HG02970 (cell line): ENCODE measurements at regions not wholly inside any gene's neighbourhood (a gene's known extent, or its start where the extent isn't known, plus 50 kb on each side); places are given as distances from the start of the nearest gene placed in this dataset.
A peak's percentile ranks its signal among the peaks of the same experiment; 100 is the strongest.
"Not testable (repeated sequence)": the region's sequence is repeated elsewhere in the genome, so short reads cannot be mapped to it uniquely, and the experiment has no call there.

Source experiments
- ATAC-seq: cut with Tn5 transposase; IDR thresholded peaks from one replicate; pipeline ENCODE4 v1.9.1; 2021; ENCODE audit warnings: mild to moderate bottlenecking, moderate library complexity, moderate number of reproducible peaks; ENCODE audit not compliant: unreplicated experiment, low FRiP score

DNA sequence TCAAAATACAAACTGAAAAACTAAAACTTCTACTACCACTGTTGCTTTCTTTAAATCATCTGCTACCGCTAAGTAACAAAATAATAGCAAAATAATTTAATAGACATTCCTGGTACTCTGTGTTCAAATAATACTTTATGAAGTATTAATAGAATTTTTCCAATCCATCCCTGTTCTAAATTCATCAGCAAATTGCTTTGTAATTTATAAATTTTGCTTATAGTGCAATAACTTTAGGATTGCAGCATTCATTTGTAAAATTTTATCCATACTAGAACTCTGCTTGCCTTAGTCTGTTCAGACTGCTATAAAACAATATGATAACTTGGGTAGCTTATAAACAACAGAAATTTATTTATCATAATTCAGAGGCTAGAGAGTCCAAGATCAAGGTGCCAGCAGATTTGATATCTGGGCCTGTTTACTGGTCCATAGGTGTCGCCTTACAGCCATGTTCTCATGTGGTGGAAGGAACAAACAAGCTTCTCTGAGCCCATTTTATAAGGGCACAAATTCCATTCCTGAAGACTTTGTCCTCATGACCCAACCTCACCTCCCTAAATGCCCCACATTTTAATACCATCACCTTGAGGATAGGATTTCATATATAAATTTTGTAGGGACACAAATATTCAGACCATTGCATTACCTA is 415.1 kb upstream of the MAP2 start:
- no peak for ATAC-seq

DNA sequence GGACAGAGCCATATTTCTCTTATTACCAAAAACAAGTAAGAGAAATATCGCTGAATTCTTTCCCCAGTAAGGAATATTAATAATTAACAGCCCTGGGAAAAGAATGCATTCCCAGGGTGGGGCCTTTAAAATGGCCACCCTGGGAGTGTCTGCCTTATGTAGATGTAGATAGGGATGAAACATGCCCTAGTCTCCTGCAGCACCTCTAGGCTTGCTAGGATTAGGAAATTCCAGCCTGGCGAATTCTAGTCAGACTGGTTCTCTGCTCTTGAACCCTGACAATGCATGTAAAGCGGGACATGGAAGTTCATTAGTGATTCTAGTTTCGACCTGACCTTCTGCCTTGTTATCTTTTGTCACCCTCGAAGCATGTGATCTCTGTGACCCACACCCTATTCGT is 405.2 kb upstream of the MAP2 start:
- ATAC-seq, result not testable (repeated sequence)

DNA sequence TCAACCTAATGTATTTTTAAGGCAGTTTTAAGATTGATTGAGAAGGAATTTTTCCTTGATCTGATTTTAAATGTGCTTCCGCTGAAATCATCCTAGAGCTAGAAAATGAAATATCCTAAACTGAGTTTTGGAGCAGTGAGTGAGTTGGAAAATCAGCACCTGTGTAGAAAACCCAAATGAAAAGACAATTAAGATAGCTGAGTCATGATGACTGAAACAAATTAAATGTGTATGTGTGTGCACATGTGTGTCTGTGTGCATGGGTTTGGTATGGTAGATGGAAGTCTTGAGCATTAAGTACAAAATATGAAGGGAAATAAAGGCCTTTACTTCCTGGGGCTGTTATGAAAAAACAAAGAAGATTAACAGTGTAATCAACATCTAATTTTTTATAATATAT is 394.6 kb upstream of the MAP2 start:
- no peak for ATAC-seq

DNA sequence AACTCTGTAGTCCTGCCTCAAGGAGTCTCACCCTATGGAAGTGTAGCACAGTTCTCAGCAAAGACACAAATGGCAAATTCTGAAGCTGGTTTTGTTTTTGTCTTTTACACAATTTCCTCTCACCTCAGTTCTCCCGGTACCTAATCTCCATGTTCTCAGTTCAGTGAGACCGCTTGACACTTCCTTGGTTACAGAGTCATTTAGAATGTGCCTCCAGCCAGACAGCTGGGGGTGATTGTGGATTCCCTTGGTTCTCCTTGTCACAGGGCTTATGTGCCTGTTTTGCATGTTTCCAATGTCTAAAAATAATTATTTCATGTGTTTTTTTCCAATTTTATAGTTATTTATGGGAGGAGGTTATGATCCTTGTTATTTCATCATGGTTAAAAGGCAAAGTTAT is 379.5 kb upstream of the MAP2 start:
- no peak for ATAC-seq

DNA sequence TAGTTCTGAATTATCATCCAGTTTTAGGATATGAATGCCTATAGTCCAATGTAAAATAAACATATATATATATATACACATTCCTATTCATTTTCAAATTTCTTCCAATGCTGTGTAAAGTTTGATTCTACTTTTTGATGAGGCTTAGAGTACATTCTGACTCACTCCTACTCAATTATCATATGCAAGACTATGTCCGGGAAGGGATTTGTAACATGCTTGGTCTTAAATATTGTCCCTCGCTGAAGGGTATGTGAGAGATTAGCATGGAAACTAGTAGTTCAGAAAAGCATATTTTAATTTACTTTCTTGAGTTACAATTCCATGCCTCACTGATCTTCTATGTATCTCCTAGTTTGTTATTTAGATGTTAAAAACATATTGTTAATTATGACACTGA is 377.7 kb upstream of the MAP2 start:
- ATAC-seq, result no peak

DNA sequence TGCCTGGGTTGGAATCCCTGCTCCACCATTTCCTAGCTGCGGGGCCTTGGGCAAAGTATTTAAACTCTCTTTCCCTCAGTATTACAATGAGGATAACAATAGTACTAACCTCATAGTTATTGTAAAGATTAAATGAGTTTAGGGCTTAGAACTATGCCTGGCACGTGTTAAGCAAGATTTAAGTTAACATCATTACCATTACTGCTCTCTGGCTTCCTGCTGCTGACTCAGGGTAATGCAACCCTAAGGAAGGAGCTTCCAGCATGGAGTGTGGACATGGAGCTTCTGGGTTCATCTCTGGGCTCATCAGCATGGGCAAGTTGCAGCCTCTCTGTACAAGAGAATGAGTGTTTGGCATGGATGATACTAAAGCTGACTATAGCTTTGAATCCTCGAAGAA is 374.2 kb upstream of the MAP2 start:
- no peak for ATAC-seq

DNA sequence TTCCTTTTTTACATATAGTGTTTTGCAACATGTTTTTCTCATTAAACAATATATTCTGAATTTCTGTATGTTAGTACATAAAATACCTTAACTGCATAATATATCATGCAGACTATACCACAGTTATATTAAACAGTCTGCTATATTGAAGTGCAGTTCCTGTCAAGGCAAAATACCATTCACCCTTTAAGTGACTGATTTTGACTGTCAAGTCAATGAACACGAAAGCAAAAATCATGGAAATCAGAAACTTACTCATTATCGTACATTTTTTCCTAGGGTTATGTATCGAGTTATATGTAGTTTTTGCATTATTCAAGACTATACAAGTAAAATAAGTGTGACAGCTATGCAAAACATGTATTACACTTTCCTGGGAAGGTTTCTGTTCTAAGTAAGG is 361.6 kb upstream of the MAP2 start:
- no peak for ATAC-seq

DNA sequence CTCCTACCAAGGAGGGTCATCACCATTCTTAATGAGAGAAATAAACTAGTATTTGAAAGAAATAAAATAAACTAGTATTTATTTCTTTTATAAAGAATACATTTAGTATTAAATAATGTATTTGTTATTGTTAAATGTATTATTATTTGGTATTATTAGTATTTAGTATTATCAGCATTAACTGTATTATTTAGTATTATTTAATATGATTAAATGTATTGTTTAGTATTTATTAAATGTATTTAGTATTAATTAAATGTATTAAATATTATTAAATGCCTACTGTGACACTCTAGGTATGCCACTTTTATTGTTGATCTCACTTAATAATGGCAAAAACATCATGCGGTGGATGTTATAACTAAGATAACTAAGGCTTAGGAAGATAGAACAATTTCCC is 353.6 kb upstream of the MAP2 start:
- no peak for ATAC-seq

DNA sequence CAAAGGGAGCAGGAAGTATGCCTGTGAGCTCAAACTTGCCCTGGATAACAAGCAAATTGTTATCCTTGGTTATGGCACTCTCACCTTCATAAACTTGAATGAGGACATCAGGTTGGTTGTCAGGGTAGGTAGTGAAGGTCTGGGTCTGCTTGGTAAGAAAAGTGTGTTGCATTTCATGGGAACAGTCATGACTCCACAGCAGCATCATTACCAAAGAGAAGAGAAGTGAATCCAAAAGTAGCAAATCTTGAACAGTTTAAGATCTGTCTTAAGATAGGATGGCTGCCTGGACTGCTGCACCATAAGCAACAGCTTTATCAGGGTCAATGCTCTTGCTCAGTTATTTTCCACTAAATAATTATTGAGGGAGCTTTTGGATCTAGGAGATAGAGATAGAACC is 350.7 kb upstream of the MAP2 start:
- ATAC-seq, result no peak

DNA sequence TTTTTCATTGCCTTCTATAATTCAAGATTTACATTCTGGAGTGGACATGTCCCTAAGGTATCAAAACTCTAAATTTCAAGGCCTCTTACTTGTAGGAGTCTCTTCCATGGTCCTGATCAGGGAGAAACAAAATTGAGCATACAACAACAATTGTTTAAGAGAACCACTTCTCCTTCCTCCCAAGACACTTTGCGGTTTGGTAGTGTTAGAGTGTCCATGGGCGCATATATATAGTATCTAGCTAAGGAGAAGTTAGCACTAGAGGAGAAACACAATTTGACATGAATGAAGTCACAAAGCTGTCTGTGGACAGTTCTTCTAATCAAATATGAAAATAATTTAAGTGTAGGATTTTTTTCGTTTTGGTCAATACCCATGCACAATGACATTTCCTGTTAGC is 349.1 kb upstream of the MAP2 start:
- ATAC-seq, result no peak

DNA sequence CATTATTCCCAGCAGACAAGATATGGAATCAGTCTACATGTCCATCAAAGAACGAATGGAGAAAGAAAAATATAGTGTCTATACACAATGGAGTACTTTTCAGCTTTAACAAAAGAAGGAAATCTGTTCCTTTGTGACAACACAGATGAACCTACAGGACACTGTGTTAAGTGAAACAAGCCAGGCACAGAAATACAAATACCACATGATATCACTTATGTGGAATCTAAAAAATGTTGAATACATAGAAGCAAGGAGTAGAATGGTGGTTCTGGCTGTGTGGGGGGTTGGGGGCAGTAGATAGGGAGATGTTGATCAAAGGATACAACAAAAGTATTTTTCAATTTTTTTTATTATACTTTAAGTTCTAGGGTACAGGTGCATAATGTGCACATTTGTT is 347.7 kb upstream of the MAP2 start:
- no peak for ATAC-seq

DNA sequence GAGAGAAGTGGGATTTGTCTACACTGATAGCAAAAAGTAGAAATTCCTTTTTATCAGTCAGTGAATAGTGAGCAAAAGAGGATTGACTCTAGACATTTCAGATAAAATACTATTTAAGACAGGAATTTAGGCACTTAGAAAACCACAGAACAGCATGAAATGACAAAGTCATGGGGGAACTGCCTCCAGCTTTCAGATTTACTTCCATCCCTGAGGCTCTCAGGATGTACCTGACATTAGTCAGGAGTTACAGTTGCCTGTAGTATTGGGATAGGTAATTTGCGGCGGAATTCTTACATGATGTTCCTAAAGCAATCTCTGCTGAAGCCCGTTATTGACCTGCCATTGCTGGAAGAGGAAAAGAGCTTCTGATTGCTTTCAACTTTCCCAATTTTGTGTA is 337.1 kb upstream of the MAP2 start:
- no peak for ATAC-seq

DNA sequence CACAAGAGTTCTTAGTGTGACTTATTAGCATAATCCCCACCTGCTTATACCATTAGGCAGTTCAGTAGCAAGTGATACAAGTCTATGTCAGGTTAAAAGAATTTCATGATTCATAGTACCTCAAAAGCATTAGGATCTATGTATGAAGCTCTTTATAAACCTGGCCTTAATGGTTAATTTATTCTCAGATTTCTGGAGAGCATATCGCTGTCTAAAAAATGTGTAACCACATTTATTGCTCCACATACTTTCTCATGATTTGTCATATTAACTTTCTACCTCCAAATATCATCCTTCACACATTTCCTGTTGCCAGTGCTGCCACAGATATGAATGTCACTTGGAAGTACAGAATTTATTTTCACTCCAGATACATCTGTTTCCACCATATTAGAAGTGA is 332.8 kb upstream of the MAP2 start:
- no peak for ATAC-seq

DNA sequence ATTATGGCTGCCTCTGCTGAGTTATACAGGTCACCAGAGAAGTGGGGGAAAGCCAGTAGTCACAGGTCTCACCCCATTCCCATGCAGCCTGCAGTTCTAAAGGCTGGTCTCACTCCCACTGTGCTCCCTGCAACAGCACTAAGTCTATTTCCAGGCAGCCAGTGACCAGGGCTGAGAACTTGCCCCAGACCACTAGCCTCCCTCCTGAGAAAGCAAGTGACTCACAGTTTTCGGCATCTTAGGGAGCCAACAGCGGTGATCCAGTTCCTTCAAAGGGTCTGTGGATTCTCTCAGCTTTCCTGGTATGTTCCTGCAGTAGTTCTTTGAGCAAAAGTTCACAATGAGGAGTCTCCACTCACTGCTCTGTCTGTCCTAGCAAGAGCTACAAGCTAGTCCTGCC is 329.6 kb upstream of the MAP2 start:
- ATAC-seq, result no peak

DNA sequence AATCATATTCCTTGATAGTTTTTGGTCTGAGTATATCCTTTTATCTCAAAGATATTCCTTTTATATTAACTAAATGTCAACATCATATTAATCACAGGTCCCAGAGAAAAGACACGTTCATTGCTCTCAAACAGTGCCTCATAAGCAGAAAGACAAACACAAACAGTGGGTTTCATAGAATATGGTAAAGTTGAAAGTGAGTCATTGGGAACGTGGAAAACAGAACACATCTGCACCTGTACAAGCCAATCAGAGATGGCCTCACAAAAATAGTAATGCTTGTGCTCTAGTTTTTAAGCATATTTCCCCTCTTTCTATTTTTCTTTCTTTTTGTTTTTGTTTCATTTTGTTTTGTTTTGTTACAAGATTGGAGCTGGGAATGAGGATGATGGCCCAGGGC is 328.4 kb upstream of the MAP2 start:
- no peak for ATAC-seq

DNA sequence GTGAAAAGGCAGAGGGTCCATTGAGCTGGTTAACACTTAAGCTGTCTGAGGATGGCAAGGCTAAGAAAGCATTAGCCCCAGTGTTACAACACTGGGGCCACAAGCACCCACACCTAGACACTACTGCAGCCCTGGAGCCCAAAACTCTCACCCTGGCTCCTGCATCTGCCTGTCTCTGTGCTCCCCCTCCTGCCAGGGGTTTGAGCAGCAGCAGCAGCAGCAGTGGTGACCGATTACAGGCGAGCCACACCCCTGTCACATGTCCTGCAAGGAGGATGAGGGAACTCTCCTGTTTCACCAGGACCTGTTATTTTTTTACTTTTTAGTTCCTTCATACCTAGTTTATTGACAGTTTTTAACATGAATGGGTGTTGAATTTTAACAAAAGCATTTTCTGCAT is 326.7 kb upstream of the MAP2 start:
- ATAC-seq, result no peak

DNA sequence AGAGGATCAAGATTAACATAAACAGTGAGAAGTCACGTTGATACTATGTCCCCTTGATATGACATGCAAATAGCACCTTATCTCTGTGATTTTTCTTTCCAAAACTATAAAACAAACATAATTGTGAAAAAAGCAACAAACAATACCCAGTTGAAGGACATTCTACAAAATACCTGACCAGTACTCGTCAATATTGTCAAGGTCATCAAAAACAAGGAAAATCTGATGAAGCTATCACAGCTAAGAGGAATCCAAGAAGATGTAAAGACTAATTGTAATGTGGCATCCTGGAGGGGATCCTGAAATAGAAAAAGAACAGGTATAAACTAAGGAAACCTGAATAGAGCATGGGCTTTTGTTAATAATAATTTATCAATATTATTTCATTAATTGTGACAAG is 321.5 kb upstream of the MAP2 start:
- no peak for ATAC-seq

DNA sequence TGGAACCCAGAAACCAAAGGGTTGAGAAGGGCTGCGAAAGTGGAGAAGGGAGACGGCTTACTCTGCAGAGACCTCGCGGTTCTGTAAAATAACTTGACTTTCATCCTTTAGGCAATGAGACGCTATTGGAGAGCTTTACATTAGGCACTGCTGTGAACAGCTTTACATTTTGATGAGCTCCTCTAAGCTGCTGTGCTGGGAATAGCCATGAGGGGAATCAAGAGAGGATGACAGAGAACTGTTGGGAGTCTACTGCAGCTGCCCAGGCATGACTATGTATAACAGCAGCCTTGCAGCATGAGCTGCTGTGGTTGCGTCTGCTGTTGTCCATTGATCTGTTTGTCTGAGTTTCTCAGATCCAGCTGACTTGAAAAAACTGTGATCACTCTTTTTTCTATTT is 310.8 kb upstream of the MAP2 start:
- ATAC-seq, result no peak

DNA sequence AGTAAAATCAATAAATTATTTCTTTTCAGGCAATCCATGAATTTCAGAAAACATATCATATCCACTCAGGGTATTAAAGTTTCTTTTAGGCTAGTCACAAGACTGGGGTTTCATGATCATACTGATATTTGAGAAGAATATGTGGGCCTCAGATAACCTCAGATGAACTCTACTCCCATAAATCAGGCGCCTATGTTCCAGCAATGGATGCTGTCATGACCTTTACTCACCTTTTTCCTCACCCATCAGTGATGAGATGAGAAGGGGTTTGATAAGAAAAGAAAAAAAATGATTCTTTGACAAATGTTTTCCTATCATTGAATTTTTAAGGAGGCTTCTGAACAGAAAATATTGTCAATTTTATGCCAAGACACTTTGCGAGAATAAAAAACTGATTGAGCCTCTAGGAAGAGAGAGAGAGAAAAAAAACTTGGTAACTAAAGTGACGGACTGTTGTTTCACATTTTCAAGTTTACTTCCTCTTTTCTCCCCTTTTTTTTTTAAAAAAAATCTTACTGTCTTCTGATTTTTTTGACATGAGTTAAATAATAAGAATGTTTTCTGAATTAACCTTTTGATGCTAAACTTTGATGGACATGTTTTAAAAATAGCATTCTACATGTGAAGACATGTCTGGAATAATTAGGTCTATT is 309.1 kb upstream of the MAP2 start:
- no peak for ATAC-seq

DNA sequence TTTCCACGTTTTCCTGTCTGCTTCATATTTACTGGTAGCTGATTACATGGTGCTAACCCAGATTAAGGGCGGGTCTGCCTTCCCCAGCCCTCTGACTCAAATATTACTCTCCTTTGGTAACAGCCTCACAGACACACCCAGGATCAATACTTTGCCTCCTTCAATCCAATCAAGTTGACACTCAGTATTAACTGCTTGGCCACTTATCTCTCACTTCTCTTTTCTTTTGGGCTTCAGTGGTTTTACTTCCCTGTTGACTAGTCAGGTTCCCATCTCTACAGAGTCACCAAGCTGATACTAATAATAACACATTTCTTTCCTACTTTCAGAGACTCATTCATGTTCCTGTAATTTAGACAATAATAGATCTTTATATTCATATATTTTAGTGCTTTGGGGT is 302.2 kb upstream of the MAP2 start:
- ATAC-seq, result peak; percentile 86

DNA sequence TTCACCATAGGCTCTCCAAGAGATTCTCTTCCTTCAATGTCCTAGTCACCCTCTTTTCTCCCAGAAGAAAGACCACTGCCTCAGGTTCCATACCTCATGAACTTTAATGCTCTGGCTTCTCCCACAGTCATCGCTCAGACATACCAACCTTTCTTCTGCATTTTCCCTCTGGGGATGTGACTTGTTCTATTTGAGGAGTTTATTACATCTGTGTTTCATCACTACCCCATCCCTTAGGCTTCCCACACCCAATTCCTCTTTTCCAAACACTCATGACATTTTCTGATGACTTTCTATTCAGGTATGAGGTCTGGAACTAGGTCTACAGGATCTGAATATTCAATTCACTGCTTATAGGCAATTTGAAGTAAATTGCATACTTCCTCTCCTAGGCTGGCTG is 298.6 kb upstream of the MAP2 start:
- no peak for ATAC-seq

DNA sequence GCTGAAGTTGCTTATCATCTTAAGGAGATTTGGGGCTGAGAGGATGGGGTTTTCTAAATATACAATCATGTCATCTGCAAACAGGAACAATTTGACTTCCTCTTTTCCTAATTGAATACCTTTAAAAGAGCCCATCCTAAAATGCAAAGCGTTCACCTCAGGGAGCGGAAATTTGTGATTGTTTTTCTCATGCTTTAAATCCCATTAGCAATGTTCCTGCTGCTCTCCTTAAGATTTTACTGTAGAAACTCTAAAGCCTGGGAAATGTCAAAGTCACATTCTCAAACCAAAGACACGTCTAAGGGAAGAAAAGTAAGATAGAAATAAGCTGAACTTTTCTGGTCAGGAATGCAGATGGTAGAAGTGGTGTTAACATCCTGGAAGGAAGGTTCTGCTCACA is 285.8 kb upstream of the MAP2 start:
- ATAC-seq, result no peak

DNA sequence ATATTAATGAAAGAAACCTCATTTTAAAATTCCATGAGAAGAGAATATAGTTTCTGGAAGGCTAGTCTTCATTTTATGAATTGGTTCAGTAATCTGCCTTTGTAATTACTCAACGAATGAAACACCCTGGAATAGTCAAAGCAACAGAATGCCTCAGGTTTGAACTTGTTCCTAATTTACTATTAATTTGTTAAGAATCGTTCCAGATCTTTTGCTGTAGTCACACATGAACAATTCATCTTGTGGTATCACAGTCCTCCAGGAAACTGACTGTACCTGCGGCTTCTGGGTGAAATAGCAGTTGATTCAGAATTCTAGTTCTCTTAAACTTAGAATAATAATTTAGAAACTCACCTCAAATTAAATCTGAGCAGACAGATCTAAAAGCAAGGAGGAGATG is 282.7 kb upstream of the MAP2 start:
- no peak for ATAC-seq
